DMS 273 (cell line): ENCODE measurements at regions not wholly inside any gene's neighbourhood (a gene's known extent, or its start where the extent isn't known, plus 50 kb on each side); places are given as distances from the start of the nearest gene placed in this dataset.

Experiments used
- DNase-seq: peaks from one replicate; lab custom pipeline; 2025; ENCODE audit not compliant: unreplicated experiment; lab: John Stamatoyannopoulos, UW

DNA sequence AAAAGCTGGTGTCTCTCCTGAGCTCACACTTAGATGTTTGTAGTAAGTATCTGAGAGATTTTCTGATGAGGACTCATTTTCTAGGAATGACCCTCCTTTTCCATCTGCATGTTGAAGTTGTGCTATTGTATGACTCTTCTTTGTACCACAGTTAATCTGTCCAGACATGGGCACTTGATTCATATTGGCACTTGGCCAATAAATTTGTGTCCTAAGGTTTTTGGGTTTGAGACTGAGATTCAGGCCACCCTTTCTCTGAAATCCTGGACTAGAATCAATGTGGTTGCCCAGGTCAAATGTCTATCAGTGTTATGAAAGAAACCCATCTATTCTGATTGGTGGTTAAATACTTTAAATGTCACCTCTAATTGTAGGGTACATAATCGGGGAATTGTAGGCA, 869.0 kb downstream of the SH3BGRL start:
- no peak for DNase-seq

DNA sequence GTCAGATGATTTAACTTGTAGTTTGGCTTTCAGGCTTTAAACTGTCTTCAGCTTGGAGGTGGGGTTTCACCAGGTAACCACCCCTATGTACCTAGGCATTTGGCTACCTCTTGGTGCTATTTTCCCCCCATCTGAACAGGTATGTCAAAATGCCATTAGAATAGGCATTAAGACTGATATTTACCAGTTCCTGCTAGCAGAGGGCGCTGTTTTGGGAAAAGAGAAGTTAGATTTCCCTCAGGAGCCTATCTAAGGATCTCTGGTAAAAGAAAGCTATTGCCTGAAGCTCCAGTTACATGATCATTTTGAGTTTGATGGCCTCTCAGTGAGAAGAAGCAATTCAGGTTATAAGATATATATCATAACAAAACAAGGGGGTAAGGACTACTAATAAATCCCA, 879.1 kb downstream of the SH3BGRL start:
- DNase-seq, result peak; percentile 45

DNA sequence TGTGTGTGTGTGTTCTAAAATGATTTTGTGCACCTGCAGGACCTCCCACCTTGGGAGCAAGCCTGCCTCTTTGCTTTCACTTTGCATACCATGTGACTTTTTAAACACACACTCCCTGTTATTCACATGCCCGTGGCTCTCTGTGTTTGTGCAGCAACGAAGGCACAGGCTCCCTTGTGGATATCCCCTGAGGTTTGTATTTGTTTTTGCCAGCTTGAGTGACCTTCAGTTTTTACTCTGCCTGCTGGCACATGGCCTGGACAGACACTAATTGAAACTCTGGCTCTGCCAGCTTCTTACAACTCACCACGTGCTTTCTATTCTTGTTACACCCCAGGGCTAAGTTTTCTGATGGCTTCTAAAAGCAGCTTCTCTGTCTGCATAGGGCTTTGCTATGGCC, 885.8 kb downstream of the SH3BGRL start:
- DNase-seq, result no peak

DNA sequence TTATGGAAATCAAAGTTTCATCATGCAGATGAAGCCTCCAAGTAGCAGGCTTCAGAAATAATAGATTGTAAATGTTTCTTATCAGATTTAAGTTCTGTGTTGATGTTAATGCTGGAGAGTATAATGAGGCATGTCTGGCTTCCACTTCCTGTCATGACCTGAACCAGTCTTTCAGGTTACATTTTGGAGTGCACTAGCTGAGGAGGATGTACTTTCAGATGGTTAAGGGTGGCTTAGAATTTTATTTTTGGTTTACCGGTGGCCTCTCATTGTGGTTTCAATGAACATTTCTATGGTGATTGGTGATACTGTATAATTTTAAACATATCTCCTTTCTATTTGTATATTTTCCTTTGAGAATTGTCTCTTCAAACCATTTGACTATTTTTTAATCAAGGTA, 890.4 kb downstream of the SH3BGRL start:
- DNase-seq, result no peak

DNA sequence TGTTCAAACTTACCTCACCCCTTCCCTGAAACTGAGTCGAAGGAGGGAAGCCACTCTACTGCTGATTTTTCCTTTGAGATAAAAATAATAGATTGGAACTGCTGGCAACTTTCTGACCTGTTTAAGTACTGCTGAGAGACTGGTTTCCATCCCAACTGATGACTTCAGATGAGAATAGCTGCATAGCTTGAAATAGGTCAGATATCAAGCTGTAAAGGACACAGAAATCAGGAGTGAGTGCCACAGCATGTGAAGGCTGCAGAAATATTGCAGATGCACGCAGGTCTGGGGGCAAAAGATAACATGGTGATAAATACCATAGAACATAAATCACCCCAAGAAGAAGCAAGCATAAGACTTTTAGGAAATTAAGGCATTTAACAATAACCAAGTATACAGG, 923.2 kb downstream of the SH3BGRL start:
- DNase-seq, result no peak

DNA sequence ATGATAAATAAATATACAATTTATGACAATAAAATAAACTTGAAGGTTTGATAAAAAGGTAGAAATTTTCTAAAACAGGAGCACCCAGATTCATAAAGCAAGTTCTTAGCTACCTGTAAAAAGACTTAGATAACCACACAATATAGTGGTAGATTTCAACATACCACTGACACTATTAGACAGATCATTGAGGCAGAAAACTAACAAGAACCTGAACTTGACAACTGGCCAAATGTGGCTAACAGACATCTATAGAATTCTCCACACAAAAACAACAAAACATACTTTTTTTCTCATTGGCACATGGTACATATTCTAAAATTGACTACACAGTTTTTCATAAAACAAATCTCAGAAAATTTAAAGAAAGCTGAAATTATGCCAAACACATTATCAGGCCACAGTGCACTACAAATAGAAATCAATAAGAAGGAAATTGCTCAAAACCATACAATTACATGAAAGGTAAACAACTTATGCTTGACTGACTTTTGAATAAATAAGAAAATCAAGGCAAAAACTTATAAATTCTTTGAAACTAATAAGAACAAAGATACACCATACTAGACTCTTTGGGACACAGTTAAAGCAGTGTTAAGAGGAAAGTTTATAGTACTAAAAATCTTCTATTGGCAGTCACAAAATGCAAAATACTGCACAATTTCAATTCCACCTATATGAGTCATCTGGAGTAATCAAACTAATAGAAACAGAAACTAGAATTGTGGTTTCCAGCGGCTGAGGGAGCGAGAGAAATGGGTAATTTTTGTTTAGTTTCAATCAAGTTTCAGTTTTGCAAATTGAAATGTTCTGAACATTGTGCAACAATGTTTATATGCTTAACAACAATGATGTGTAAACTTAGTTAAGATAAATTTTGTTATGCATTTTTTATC, 925.6 kb downstream of the SH3BGRL start:
- no peak for DNase-seq

DNA sequence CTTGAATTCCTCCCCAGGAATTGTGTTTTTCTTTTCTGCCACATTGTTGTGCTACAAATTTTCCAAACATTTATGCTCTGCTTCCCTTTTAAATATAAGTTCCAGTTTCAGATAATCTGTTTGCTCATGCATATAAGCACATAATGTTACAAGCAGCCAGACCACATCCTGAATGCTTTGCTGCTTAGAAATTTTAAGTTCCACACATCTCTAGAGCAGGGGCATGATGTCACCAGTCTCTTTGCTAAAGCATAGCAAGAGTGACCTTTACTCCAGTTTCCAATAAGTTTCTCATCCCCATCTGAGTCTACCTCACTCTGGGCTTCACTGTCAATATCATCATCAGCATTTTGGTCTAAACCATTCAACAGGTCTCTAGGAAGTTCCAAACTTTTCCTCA, 932.5 kb downstream of the SH3BGRL start:
- no peak for DNase-seq

DNA sequence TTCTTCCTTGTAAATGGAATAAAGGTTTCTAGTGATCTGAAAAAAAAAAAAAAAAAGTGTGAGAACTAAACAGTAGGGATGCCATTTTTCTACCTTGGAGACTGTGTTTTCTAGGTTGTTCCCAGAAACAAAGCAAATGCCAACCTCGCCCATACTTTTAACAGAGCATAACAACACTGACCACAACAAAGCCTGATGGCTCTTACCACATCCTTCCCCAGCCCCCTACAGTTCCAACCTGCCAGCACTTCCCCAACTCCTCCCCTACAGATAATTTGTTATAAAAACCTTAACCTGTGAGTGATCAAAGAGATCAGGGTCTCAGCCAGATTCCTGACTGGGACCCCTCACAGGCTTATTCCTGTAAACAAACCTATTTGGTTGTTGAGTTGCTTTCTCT, 940.0 kb downstream of the SH3BGRL start:
- no peak for DNase-seq

DNA sequence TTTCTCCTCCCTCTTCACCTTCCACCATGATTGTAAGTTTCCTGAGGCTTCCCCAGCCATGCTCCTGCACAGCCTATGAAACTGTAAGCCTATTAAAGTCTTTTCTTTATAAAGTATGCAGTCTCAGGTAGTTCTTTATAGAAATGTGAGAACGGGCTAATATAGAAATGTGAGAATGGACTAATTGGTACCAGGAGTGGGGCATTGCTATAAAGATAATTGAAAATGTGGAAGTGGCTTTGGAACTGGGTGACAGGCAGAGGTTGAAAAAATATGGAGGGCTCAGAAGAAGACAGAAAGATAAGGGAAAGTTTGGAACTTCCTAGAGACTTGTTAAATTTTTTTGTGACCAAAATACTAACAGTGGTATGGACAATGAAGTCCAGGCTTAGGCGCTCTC, 959.3 kb downstream of the SH3BGRL start:
- no peak for DNase-seq

DNA sequence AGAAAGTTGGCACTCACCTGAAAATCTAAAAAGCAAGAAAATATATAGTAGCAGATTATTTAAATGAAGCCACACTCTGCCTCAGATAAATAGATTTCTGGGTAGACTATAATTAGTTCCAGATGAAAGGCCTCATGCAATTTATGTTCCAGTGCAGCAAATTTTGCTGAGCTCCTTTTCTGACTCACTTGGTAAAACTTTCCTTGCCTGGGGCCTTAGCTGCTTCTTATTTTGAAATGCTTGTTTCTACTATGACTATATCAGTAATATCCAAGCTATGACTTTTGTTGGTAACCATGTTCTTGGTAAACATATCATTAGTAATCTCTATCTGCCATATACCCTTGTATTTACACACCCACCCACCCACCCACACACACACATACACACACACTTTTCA, 961.8 kb downstream of the SH3BGRL start:
- DNase-seq, result no peak

DNA sequence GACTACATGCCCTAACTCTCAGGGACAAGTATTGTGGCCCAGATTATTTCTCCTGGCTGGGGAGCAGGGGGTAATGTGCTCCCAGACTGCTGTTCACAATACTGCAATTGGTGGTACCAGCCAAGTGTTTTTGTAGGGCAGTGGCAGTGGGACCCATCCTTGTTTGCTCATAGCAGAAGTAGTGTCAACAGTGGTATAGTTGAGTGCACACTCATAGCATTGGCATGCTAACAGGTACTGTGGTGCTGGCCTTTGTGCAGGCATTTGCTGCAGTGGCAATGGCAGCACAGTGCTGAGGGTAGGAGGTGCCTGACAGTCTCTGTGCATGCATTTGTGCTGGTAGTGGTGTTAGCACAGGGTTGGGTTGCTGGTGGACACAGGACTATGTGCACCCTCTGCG, 995.0 kb downstream of the SH3BGRL start:
- no peak for DNase-seq

DNA sequence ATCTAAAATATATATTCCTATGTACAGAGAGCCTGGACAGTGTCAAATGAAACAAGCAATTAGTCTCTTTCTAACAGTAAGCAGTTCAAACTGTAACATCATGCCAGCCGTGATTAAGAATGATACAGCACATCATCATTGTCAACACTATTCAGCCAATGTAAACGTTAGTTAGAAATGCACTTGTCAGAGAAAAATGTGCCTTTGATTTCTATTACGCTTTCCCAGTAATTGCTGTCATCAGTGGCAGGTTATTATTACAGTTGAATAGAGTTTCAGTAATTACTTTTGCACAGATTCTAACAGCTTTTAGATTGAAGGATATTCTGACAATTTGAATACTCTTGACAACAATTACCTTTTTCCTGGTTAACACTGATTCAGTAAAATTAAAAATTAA, 1007.1 kb downstream of the SH3BGRL start:
- DNase-seq, result no peak

DNA sequence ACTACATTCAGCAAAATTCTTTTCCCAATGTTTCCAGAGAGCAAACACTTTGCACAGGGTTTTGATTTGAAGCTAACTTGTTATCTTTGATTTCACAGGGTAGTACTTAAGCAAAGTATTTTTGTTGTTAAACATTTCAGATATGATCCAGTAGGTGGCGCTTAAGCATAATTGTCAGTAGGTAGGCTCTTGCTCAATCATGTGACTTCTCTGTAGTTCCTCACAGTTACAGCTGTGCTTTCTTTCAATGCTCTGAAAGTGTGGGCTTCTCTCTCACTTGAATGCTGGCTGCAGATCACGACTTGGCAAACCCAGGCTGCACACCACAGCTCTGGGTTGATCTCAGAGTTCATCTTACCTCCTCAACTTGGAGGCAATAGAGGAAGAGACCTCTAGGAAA, 1016.5 kb downstream of the SH3BGRL start:
- DNase-seq, result peak; percentile 59

DNA sequence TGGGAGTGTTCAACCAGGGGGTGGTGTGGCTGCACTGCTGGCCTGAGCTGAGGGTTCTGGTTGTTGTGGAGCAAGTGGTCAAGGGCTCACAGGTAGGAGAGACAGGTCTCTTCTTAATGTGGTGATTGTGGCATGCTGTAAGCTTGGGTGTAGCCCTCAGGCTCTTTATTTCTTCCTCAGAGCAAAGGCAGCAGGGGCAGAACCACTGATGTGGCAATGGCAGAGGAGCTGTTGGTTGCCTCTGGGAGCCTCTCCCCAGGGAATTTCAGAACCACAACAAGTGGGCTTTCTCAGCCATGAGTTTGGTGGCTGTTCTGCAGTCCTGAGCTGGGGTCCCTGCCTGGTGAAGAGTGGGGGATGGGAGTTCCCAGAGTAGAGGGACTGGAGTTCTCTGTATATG, 1017.2 kb downstream of the SH3BGRL start:
- no peak for DNase-seq

DNA sequence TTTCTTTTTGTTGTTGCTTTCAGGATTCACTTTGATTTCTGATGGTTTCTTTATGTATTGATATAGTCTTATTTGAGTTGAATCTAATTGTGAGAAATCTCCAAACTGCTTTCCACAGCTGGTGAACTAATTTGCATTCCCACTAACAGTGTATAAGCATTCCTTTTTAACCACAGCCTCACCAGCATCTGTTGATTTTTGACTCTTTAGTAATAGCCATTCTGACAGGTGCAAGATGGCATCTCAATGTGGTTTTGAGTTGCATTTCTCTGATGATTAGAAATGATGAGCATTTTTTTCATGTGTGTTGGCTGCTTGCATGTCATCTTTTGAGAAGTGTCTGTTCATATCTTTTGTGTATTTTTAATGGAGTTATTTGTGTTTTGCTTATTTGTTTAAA, 1023.1 kb downstream of the SH3BGRL start:
- DNase-seq, result no peak

DNA sequence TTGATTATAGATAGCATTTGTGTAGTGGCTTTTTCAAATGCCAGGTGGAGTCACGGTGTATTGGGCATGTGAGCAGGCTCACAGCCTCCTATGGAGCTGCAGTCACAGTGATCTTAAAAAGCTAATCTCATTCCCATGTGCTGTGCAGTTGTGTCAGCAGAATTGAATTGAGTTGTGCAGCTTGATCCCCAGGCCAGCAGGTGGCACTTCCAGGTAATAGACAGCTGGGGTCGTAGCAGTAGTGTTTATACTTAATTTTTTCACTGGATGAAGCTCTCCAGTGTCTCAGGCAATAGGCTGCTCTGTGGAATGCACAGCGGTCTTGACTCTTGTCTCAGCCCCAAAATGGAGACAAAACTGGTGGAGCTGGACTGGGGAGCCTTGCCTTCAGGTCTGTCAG, 1028.1 kb downstream of the SH3BGRL start:
- peak; percentile 3 for DNase-seq

DNA sequence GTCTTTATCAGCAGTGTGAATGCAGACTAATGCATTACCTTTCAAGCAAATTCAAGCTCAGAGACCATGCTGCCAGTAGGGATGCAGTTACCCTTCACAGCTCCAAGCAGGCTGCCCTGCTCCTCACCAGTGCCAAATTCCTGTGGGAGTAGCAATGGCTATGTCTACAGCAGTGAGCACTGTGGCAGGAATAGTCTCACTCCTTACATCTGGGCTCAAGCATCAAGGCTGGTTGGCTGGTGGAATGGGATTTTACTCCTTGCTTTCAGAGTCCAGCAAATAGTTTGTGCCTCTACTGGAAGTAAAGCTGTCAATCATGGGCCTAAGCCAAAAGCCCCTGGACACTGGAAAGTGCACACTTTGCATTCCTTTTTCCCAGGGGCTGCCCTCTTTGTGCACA, 1030.8 kb downstream of the SH3BGRL start:
- DNase-seq, result no peak

DNA sequence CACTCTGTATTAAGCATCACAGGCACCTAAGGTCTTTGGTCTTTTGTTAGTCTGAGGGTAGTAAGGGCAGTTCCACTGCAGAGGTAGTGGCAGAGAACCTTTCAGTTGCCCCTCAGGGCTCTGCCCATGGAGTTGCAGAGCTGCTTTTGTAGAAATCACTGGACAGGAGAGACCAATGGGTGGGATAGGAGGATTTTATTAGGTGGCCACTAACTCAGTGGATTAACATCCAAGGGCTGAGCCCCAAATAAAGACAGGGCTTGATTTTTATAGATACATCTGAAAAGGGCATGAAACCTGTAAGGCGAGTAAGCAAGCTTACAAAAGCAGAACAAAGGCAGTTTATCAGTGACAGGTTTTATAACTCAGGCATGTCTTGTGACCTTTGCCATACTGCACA, 1035.4 kb downstream of the SH3BGRL start:
- no peak for DNase-seq
